ENCODE measurements at regions not wholly inside any gene's neighbourhood (a gene's known extent, or its start where the extent isn't known, plus 50 kb on each side); places are given as distances from the start of the nearest gene placed in this dataset.
A peak's percentile ranks its signal among the peaks of the same experiment; 100 is the strongest.

- Mint-ChIP-seq H3K9me3 (peaks cover 27% of the 10 kb centered on the region), H3K4me3 (no peak overlapping the region), H3K4me1 (no peaks in the 10 kb centered on the region), H3K36me3 (ENCODE audit: low read depth) (peaks cover 24% of the 10 kb centered on the region), H3K27ac (no peak overlapping the region), H3K27me3 (ENCODE audit: insufficient read depth, low read depth, poor library complexity) (no peaks in the 10 kb centered on the region)
- Histone ChIP-seq H3K36me3 (ENCODE audit: insufficient read depth) (0 out of 2 replicates have a peak, but pooled peaks cover 5% of the 10 kb centered on the region), H3K9me2 (ENCODE audit: insufficient read depth) (peaks cover 17% of the 10 kb centered on the region), H3K27me3 (ENCODE audit: insufficient read depth) (no peaks in the 10 kb centered on the region), H3K4me3 (no peak overlapping the region), H3K4me2 (no peak overlapping the region), H3K4me1 (ENCODE audit: insufficient read depth) (no peaks in the 10 kb centered on the region), H2AFZ (peak overlapping the region; percentile 63), H3K27ac (ENCODE audit: low read depth) (no peak overlapping the region), H3F3A (replicated peaks; ENCODE audit: low read depth) (no peaks in the 10 kb centered on the region), H4K20me1 (replicated peaks; ENCODE audit: insufficient read depth) (no peaks in the 10 kb centered on the region), H3K79me2 (replicated peaks; ENCODE audit: insufficient read depth) (no peaks in the 10 kb centered on the region)
- DNase-seq (ENCODE audit: low spot score) = no peak
- ATAC-seq = no peak
- no peak for TF ChIP-seq ZNF331 (CRISPR knock-in tag; IDR thresholded peaks at IDR 0.05; ENCODE audit: low read depth)
Observed at GRCh38 chr11:97740801-97741151, 1280.0 kb upstream of the CNTN5 start.

- DNase-seq (ENCODE audit: low spot score) = no peak
- H3K4me1 Mint-ChIP-seq = no peaks in the 10 kb centered on the region
- H3K27ac ChIP-seq (ENCODE audit: low read depth) = no peak overlapping the region
Observed at GRCh38 chr11:97742717-97743116, 1278.0 kb upstream of the CNTN5 start.

GRCh38 chr11:97743205-97743742 lies 1277.5 kb upstream of the CNTN5 start:
- H2AFZ ChIP-seq = no peak overlapping the region
- peaks cover 10% of the 10 kb centered on the region; the same call in 1 of the 2 replicates for H3K9me2 ChIP-seq (ENCODE audit: insufficient read depth)
- no peak overlapping the region for H3K4me3 ChIP-seq
- H3K4me2 ChIP-seq = no peak overlapping the region
- no peaks in the 10 kb centered on the region for H3K79me2 ChIP-seq (replicated peaks; ENCODE audit: insufficient read depth)
- H3K27ac ChIP-seq (ENCODE audit: low read depth) = no peak overlapping the region
- no peaks in the 10 kb centered on the region for H3K4me1 ChIP-seq (ENCODE audit: insufficient read depth)
- H3K36me3 ChIP-seq (ENCODE audit: insufficient read depth) = 0 out of 2 replicates have a peak, but pooled peaks cover 5% of the 10 kb centered on the region
- H3K27me3 ChIP-seq (ENCODE audit: insufficient read depth) = no peaks in the 10 kb centered on the region
- DNase-seq (ENCODE audit: low spot score) (no peak), ATAC-seq (no peak)
- Mint-ChIP-seq H3K36me3 (ENCODE audit: low read depth) (peaks cover 30% of the 10 kb centered on the region), H3K27ac (0 out of 2 replicates have a peak overlapping the region, but pooled peaks have one; percentile 70), H3K9me3 (peaks cover 35% of the 10 kb centered on the region), H3K4me3 (no peak overlapping the region), H3K4me1 (no peaks in the 10 kb centered on the region), H3K27me3 (ENCODE audit: insufficient read depth, low read depth, poor library complexity) (no peaks in the 10 kb centered on the region)
- H4K20me1 ChIP-seq (replicated peaks; ENCODE audit: insufficient read depth) = no peaks in the 10 kb centered on the region
- no peaks in the 10 kb centered on the region for H3F3A ChIP-seq (replicated peaks; ENCODE audit: low read depth)
- TF ChIP-seq ZNF114 (CRISPR knock-in tag; IDR thresholded peaks at IDR 0.05) (no peak), EZH2 (IDR thresholded peaks at IDR 0.05; ENCODE audit: low read depth, unreplicated experiment) (no peak), POLR2AphosphoS5 (IDR thresholded peaks at IDR 0.05; ENCODE audit: low read depth) (no peak)

More at GRCh38 chr11:97742717-97743116, 1278.0 kb upstream of the CNTN5 start:
- Mint-ChIP-seq H3K4me3 (no peak overlapping the region), H3K9me3 (peaks cover 35% of the 10 kb centered on the region), H3K27me3 (ENCODE audit: insufficient read depth, low read depth, poor library complexity) (no peaks in the 10 kb centered on the region), H3K27ac (0 out of 2 replicates have a peak overlapping the region, but pooled peaks have one; percentile 70), H3K36me3 (ENCODE audit: low read depth) (peaks cover 30% of the 10 kb centered on the region)
- H3K4me2 ChIP-seq = no peak overlapping the region
- no peaks in the 10 kb centered on the region for H3K4me1 ChIP-seq (ENCODE audit: insufficient read depth)
- H3K4me3 ChIP-seq = no peak overlapping the region
- H3K36me3 ChIP-seq (ENCODE audit: insufficient read depth) = 0 out of 2 replicates have a peak, but pooled peaks cover 5% of the 10 kb centered on the region
- no peak for ATAC-seq
- H3K27me3 ChIP-seq (ENCODE audit: insufficient read depth) = no peaks in the 10 kb centered on the region
- peaks cover 10% of the 10 kb centered on the region; the same call in 1 of the 2 replicates for H3K9me2 ChIP-seq (ENCODE audit: insufficient read depth)
- H3K79me2 ChIP-seq (replicated peaks; ENCODE audit: insufficient read depth) = no peaks in the 10 kb centered on the region
- no peak overlapping the region for H2AFZ ChIP-seq
- H3F3A ChIP-seq (replicated peaks; ENCODE audit: low read depth) = no peaks in the 10 kb centered on the region
- TF ChIP-seq CTCF (conservative IDR thresholded peaks at IDR 0.05; ENCODE audit: low read depth in 2 of 2) (no peak), EZH2phosphoT487 (IDR thresholded peaks at IDR 0.05; ENCODE audit: unreplicated experiment) (no peak), POLR2AphosphoS5 (IDR thresholded peaks at IDR 0.05; ENCODE audit: low read depth) (no peak), JUNB (IDR thresholded peaks at IDR 0.05; ENCODE audit: unreplicated experiment) (no peak), STAT1 (IDR thresholded peaks at IDR 0.05; ENCODE audit: unreplicated experiment) (no peak)
- H4K20me1 ChIP-seq (replicated peaks; ENCODE audit: insufficient read depth) = no peaks in the 10 kb centered on the region

Measured in GM23338 (cell line).